Activated T-helper 2 cell treated with anti-CD3 and anti-CD28 coated beads, Interferon-gamma antibody, Interleukin-2, Interleukin-4, amounts not matched to agents 10 μg/mL and 5 μg/mL and 100 μg/mL, durations not matched to agents 14 hours and 24 hours and 36 hours (primary cell): ENCODE measurements at regions not wholly inside any gene's neighbourhood (a gene's known extent, or its start where the extent isn't known, plus 50 kb on each side); places are given as distances from the start of the nearest gene placed in this dataset.

Experiments
- DNase-seq: peaks from one replicate; pipeline ENCODE4 v3.0.0; 2021; ENCODE audit warnings: low spot score
- H3K27ac Mint-ChIP-seq: one replicate; pipeline ENCODE4 v1.8.0; 2021; ENCODE audit warnings: mixed read lengths
- H3K27me3 Mint-ChIP-seq: one replicate; pipeline ENCODE4 v1.8.0; 2021; ENCODE audit warnings: low read depth, mixed read lengths
- H3K36me3 Mint-ChIP-seq: one replicate; pipeline ENCODE4 v1.8.0; 2021; ENCODE audit warnings: low read depth, mixed read lengths
- H3K4me1 Mint-ChIP-seq: one replicate; pipeline ENCODE4 v1.8.0; 2021; ENCODE audit warnings: low read depth, mixed read lengths
- H3K4me3 Mint-ChIP-seq: one replicate; pipeline ENCODE4 v1.8.0; 2021; ENCODE audit warnings: low read depth, mild to moderate bottlenecking, moderate library complexity, mixed read lengths
- H3K9me3 Mint-ChIP-seq: one replicate; pipeline ENCODE4 v1.8.0; 2021; ENCODE audit warnings: mixed read lengths
- intact Hi-C: fragments of 100-400 bp; cut with micrococcal nuclease; formaldehyde crosslinking; loops from one replicate; pipeline ENCODE4 v1.15.1; 2023

DNA sequence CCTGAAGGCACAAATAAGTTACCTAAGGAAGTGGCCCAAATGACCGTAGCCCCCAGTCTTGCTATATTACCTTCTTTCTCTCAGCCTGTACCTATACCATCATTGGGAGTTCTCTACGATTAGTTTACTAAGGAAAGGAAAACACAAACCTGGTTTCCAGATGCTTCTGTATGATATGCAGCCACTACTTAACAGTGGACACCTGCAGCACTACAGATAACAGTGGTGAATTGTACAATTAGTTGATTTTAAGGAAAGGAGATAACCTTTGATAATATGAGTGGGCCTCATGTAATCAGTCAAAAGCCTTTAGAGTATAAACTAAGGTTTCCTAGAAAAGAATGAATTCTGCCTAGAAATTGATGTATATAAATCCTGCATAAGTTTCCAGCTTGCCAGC, 1157.4 kb downstream of the KCNT2 start:
- peaks cover 9% of the 10 kb centered on the region for H3K9me3 Mint-ChIP-seq
- no peak overlapping the region for H3K4me3 Mint-ChIP-seq
- H3K27ac Mint-ChIP-seq: no peak overlapping the region

DNA sequence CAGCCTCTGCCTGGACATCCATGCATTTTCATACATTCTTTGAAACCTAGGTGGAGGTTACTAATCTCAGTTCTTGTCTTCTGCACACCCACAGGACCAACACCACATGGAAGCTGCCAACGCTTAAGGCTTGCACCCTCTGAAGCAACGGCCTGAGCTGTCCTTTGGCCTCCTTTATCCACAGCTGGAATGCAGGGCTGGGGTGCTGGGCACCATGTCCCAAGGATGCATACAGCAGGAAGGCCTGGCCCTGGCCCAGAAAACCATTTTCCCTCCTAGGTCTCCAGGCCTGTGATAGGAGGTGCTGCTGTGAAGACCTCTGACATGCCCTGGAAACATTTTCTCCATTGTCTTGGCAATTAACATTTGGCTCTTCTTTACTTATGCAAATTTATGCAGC, 1168.6 kb downstream of the KCNT2 start:
- H3K27ac Mint-ChIP-seq: no peak overlapping the region

More for the DNA sequence above, 1157.4 kb downstream of the KCNT2 start:
- DNase-seq: no peak
- intact Hi-C loops: no loop called here
- Mint-ChIP-seq H3K36me3 (no peaks in the 10 kb centered on the region), H3K27me3 (no peaks in the 10 kb centered on the region), H3K4me1 (no peaks in the 10 kb centered on the region)

DNA sequence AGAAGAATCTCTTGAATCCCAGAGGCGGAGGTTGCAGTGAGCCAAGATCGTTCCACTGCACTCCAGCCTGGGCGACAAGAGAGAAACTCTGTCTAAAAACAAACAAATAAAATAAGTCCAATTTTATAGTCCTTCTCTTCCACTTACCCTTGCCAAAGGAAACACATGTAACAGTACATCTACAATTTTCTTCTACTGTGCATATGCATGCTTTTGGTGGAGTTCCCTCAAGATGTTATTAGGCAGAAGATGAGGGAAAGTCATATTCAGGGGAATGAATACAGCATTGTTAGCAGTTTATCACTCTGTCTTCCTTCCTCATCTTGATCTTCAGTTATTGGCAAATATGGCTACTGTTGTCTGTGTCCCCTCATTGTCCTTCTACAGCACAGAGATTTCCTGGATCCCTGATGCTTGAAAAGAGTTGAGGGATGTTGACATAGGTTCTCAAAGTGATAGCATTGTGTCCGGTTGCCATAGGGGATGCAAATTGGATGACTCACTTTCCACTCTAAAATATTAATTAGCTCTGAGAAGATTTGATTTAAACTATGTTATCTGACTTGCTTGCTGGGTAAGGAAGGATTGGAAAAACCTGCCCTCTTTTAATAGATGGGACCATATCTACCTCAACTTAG, 1173.6 kb downstream of the KCNT2 start:
- Mint-ChIP-seq H3K27ac (no peak overlapping the region), H3K4me1 (no peaks in the 10 kb centered on the region), H3K27me3 (no peaks in the 10 kb centered on the region), H3K9me3 (no peaks in the 10 kb centered on the region), H3K36me3 (no peaks in the 10 kb centered on the region), H3K4me3 (no peak overlapping the region)
- no peak for DNase-seq
- intact Hi-C loops: no loop called here

More for the DNA sequence above, 1168.6 kb downstream of the KCNT2 start:
- H3K36me3 Mint-ChIP-seq: no peaks in the 10 kb centered on the region
- no peaks in the 10 kb centered on the region for H3K4me1 Mint-ChIP-seq
- no peaks in the 10 kb centered on the region for H3K27me3 Mint-ChIP-seq
- no peak for DNase-seq
- no peak overlapping the region for H3K4me3 Mint-ChIP-seq
- intact Hi-C loops: no loop called here
- no peaks in the 10 kb centered on the region for H3K9me3 Mint-ChIP-seq

DNA sequence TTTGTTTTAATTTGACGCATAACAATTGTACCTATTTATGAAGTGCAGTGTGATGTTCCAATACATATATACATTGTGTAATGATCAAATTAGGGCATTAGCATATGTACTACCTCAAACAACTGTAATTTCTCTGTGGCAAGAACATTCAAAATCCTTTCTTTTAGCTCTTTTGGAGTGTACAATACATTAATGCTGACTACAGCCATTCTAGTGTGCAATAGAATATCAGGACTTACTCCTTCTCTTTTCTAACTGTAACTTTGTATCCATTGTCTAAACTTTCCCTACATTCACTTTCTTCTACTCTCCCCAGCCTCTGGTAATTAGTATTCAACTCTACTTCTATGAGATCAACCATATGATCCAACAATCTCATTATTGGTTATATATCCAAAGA, 1177.4 kb downstream of the KCNT2 start:
- H3K36me3 Mint-ChIP-seq: no peaks in the 10 kb centered on the region
- no peak for DNase-seq
- intact Hi-C loops: no loop called here
- no peak overlapping the region for H3K4me3 Mint-ChIP-seq
- H3K27ac Mint-ChIP-seq: no peak overlapping the region
- no peaks in the 10 kb centered on the region for H3K9me3 Mint-ChIP-seq
- H3K4me1 Mint-ChIP-seq: no peaks in the 10 kb centered on the region
- no peaks in the 10 kb centered on the region for H3K27me3 Mint-ChIP-seq

DNA sequence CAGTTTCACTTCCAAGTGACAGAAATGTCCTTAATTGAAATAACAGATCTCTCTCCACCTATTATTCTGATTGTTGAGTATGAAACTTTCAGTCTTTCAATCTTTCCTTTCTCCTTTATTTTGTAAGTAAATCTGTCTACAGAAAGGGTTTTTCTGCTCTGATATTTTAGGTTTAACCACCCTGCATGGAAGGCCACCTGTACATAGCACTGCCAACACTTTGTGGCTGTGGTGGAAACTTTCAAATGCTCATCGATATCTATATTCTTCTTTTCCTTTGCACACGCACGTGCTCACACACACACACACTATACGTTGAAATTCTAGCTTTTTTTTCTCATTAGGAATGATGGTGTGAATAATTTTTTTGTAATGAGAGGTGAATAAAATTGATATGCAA, 1179.3 kb downstream of the KCNT2 start:
- intact Hi-C loops: no loop called here

DNA sequence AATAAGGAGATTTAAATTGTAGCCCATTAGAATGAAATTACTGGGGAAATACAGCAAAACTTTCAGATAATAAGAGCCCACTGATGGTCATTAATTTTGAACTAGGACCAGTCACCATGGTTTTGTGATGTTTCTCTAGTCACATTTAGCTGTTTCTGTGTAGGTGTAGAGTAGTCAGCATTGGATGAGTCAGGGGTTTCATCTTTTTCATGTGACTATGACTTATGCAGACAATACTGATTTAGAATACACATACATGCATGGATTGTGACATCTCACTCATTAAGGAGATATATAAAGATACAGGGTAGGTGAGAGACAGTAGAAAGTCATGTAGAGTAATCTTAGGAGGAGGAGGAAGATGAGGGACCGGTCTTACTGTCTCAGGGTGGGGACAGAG, 1192.7 kb downstream of the KCNT2 start:
- no peak for DNase-seq
- Mint-ChIP-seq H3K36me3 (no peaks in the 10 kb centered on the region), H3K4me3 (no peak overlapping the region), H3K4me1 (no peaks in the 10 kb centered on the region), H3K27me3 (no peaks in the 10 kb centered on the region), H3K9me3 (no peaks in the 10 kb centered on the region), H3K27ac (no peak overlapping the region)
- intact Hi-C loops: no loop called here

More for the DNA sequence above, 1179.3 kb downstream of the KCNT2 start:
- Mint-ChIP-seq H3K27ac (no peak overlapping the region), H3K4me1 (no peaks in the 10 kb centered on the region), H3K27me3 (no peaks in the 10 kb centered on the region), H3K9me3 (no peaks in the 10 kb centered on the region), H3K36me3 (no peaks in the 10 kb centered on the region), H3K4me3 (no peak overlapping the region)
- DNase-seq: no peak

DNA sequence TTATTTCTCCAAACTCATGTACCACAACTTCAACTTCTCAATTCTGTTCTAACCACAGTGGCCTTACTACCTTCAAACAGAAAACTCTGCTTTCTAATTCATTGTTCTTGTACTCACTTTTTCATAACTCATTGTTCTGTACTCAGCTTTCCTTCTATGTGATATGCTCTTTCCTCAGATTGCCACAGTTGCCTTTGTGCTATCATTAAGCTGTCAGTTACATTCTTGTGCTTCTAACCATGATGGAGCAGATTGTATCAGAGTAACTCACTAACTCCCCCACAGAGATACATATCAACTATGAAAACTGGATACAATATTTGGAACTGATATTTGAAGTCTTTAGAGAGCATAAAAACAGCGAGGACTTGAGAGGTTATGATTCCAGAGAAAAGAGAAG, 1213.7 kb downstream of the KCNT2 start:
- DNase-seq: no peak
- H3K4me1 Mint-ChIP-seq: no peaks in the 10 kb centered on the region
- H3K9me3 Mint-ChIP-seq: no peaks in the 10 kb centered on the region
- intact Hi-C loops: no loop called here
- H3K27me3 Mint-ChIP-seq: no peaks in the 10 kb centered on the region
- H3K4me3 Mint-ChIP-seq: no peak overlapping the region
- H3K27ac Mint-ChIP-seq: no peak overlapping the region
- H3K36me3 Mint-ChIP-seq: no peaks in the 10 kb centered on the region

DNA sequence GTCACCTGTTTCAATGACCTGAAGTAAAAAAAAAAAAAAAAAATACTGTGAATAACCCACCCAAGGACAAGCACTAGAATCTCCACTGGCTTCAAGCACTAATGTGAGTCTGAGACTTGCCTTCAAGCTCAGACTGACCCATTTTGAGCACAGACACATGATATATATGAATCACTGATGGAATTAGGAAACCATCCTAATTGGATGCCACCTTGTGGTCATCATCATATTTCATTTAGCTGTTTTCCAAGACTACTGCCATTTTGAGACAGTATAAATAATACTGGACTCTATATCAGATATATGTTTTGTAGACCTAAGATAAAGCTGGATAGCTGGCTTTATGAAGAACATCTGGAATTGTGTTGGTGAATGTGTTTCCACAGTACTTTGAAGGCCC, 1232.0 kb downstream of the KCNT2 start:
- DNase-seq: no peak
- intact Hi-C loops: no loop called here
- Mint-ChIP-seq H3K36me3 (no peaks in the 10 kb centered on the region), H3K4me1 (no peaks in the 10 kb centered on the region), H3K9me3 (no peaks in the 10 kb centered on the region), H3K27ac (no peak overlapping the region), H3K4me3 (no peak overlapping the region), H3K27me3 (no peaks in the 10 kb centered on the region)

DNA sequence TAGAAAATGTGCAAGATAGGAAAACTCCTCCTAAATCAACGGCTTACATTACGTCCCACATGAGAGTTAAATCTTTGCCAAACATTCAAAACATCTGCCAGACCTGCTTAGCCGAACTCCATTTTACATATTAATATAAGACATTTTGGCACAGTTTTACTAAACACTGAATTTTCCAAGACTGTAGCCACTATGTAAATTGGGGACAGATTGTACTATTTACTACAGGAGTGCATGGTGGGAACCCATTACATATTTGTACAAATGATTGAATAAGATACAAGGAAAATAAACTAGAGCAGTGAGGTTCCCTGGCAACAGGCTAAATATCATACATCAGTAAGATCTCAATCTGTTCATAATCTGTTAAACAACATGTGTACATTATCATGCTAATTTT, 1234.4 kb downstream of the KCNT2 start:
- no peak for DNase-seq
- H3K27me3 Mint-ChIP-seq: no peaks in the 10 kb centered on the region
- no peak overlapping the region for H3K4me3 Mint-ChIP-seq
- H3K9me3 Mint-ChIP-seq: no peaks in the 10 kb centered on the region
- no peak overlapping the region for H3K27ac Mint-ChIP-seq
- H3K4me1 Mint-ChIP-seq: no peaks in the 10 kb centered on the region
- H3K36me3 Mint-ChIP-seq: no peaks in the 10 kb centered on the region
- intact Hi-C loops: no loop called here

DNA sequence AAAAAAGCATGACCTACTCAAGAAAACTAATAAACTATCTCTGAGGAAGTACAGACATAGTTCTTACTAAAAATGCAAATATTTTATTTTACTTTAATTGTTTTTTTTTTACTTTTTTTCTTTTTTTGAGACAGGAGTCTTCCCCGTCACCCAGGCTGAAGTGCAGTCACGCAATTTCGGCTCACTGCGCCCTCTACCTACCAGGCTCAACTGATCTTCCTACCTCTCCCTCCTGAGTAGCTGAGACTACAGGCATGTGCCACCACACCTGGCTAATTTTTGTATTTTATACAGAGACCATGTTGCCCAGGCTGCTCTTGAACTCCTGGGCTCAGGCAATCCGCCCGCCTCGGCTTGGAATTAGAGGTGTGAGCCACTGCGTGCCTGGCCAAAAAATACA, 1263.1 kb downstream of the KCNT2 start:
- intact Hi-C loops: no loop called here
- Mint-ChIP-seq H3K4me3 (no peak overlapping the region), H3K27me3 (no peaks in the 10 kb centered on the region)

DNA sequence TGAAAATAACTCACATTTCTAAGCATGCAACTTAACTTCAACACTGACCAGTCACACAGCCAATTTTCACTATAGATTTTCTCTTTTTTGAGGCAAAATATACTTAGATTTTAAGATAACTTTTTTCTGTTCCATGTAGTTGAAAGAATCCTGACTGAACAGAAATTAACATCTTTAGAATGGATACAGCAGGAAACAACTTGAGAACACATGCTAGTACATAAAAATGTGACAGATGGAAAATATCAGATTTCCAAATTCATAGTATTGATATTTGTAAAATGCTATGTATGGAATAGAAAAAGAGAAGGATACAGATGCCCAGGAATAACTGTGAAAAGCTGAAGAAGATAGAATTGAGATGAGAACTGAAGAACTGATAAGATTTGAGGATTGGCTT, 1270.6 kb downstream of the KCNT2 start:
- H3K4me3 Mint-ChIP-seq: no peak overlapping the region
- H3K27ac Mint-ChIP-seq: no peak overlapping the region
- intact Hi-C loops: no loop called here
- no peaks in the 10 kb centered on the region for H3K36me3 Mint-ChIP-seq
- no peaks in the 10 kb centered on the region for H3K27me3 Mint-ChIP-seq
- H3K9me3 Mint-ChIP-seq: no peaks in the 10 kb centered on the region
- no peaks in the 10 kb centered on the region for H3K4me1 Mint-ChIP-seq
- no peak for DNase-seq

More for the DNA sequence above, 1263.1 kb downstream of the KCNT2 start:
- Mint-ChIP-seq H3K4me1 (no peaks in the 10 kb centered on the region), H3K36me3 (no peaks in the 10 kb centered on the region), H3K9me3 (no peaks in the 10 kb centered on the region), H3K27ac (no peak overlapping the region)
- DNase-seq: no peak

DNA sequence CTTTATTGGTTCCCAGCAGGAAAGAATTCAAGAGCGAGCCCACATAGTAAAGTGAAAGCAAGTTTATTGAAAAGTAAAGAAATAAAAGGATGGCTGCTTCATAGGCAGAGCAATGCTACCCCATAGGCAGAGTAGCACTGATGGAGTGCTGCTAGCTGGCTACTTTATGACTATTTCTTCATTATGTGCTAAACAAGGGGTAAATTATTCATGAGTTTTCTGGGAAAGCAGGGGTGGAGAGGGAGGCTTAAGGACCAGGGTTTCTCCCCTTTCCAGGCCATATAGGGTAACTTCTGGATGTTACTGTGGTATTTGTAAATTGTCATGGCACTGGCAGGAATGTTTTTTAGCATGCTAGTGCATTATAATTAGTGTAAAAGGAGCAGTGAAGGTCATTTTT, 1271.4 kb downstream of the KCNT2 start:
- Mint-ChIP-seq H3K9me3 (no peaks in the 10 kb centered on the region), H3K27ac (no peak overlapping the region), H3K4me1 (no peaks in the 10 kb centered on the region), H3K27me3 (no peaks in the 10 kb centered on the region), H3K36me3 (no peaks in the 10 kb centered on the region), H3K4me3 (no peak overlapping the region)
- intact Hi-C loops: no loop called here
- DNase-seq: no peak

DNA sequence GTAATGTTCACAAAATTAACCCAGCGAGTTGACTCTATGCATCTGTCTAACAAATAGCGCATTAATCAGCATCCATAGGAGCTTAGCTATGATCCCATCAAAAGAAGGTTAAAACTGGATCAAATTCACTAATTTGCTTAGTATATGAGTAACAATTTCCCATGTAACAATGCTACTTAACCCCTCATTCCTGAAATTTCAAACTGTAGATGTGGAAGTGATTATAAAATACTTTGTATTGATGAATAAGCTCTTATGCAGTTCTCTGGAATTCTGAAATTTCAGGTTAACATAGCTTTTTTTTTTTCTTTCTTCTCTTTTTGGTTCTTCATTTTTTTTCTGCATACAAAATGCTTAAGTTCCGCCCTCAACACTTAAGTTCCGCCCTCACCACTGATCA, 1272.7 kb downstream of the KCNT2 start:
- no peak overlapping the region for H3K27ac Mint-ChIP-seq
- no peak for DNase-seq
- intact Hi-C loops: no loop called here
- H3K9me3 Mint-ChIP-seq: no peaks in the 10 kb centered on the region
- H3K36me3 Mint-ChIP-seq: no peaks in the 10 kb centered on the region
- H3K4me3 Mint-ChIP-seq: no peak overlapping the region
- no peaks in the 10 kb centered on the region for H3K4me1 Mint-ChIP-seq
- no peaks in the 10 kb centered on the region for H3K27me3 Mint-ChIP-seq

DNA sequence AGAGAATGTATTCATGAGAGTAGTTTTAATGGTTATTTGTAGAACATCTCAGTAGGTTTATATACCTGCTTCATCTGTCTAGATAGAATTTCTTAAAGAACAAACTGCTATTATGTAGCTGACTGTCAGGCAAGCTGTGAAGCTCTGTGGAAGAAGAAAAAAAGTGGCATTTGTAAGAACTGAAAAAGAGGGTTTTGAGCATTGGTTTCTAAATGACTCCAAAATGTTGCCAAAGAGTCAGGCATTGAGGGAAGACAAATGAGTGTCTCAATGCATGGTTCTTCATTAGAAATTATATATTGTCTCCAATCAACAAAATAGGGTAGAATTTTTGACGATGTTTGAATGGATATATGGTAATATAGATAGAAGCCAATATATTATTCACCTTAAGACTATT, 1276.1 kb downstream of the KCNT2 start:
- Mint-ChIP-seq H3K27me3 (no peaks in the 10 kb centered on the region), H3K36me3 (no peaks in the 10 kb centered on the region), H3K27ac (no peak overlapping the region), H3K4me3 (no peak overlapping the region), H3K9me3 (no peaks in the 10 kb centered on the region), H3K4me1 (no peaks in the 10 kb centered on the region)
- intact Hi-C loops: no loop called here
- DNase-seq: no peak
